Ecto neural progenitor cell (in vitro differentiated cells): ENCODE measurements at regions not wholly inside any gene's neighbourhood (a gene's known extent, or its start where the extent isn't known, plus 50 kb on each side); places are given as distances from the start of the nearest gene placed in this dataset.
"Not testable (repeated sequence)": the region's sequence is repeated elsewhere in the genome, so short reads cannot be mapped to it uniquely, and the experiment has no call there.

ENCODE experiments used
- DNase-seq: peaks from one replicate; pipeline ENCODE4 v3.0.0-alpha.2; 2018; ENCODE audit warnings: low spot score

DNA sequence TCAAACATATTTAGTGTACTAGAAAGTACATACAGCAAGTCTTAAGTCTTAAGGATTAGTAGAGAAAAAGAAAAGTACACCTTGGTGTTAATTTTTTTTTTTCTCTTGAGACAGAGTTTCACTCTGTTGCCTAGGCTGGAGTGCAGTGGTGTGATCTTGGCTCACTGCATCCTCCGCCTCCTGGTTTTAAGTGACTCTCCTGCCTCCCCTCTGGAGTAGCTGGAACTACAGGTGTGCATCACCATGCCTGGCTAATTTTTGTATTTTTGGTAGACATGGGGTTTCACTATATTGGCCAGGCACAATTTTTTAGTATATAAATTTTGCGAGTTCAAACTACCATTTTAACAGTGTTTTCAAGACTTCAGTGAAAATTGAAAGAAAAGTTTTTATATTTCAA, 1941.1 kb upstream of the CDH6 start:
- DNase-seq: no peak

DNA sequence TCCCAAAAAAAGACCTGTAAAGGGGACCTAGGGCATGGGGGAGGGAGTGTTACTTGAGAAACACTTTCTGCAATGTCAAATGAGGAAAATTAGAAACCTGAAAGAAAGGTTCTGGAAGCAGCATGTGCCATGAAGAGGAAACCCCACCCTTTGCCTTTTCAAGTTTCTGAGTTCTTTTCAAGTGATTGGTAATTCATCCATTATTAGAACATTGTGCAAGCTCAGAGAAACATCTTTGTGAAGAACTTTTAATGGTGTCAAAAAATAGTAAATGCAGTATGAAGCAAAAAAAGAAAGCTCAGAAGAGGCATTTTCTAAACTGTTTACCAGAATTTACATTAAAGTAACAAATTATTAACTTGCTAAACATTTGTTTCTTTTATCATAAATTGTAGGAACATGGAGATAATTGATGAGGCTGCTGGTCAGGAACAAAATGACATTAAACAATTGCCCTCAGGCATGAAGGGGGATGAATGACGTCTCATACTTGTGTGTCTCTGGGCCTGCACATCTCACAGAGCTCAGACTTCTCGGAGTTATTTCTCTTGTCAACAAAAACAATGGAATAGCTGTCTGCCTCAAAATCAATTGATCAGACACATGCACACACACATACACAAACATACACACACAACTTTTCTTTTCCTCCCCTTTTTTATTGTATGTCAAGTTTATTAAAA, 1946.0 kb upstream of the CDH6 start:
- DNase-seq: no peak

DNA sequence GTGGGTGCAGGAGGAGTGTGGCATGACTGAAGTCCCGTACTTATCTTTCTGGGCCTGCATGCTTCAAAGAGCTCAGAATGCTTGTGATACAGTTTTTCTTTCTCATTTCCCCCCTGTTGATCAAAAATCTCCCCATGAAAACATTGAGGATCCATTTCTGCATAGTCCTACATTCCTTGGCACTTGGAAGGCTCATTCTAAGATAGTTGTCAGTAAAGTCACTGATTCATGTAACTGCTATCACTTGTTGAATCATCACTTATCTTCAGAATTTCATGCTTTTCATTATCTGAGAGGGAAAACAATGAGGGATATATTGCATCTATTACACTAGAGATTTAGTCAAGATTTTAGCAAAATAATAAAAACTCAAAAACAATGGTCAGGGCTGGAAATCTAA, 1953.1 kb upstream of the CDH6 start:
- DNase-seq: no peak

DNA sequence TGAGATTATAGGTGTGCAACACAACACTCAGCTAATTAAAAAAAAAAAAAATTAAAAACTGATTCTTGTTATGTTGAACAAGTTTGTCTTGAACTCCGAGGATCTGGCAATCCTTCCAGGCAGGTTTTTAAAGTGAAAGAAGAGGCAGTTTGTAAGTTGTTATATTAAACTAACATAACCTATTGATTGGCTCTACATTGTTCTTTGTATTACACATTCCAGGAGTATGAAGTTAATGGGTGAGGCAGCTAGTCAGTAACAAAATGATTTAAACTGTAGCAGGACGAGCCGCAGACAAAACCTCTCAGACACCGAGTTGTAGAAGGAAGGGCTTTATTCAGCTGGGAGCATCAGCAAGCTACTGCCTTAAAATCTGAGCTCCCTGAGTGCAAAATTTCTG, 1953.9 kb upstream of the CDH6 start:
- DNase-seq: no peak

DNA sequence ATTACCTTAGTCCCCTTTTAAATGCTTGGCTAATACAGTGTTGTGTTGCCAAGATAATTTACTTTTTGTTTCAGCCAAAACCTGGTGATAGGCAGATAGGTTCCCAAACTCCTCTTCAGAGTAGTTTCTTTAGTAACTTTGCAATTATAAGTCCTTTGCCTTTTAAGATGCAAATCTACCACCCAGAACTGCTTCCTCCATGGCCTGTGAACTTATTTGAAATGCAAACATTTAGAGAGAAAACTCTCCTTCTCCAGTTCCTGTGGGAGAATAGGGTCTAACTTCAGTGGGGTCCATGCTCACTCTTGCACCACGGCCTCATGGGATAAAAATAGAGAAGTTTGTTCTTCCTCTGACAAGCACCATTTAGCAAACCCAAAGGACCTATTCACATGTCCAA, 1955.4 kb upstream of the CDH6 start:
- DNase-seq: no peak

DNA sequence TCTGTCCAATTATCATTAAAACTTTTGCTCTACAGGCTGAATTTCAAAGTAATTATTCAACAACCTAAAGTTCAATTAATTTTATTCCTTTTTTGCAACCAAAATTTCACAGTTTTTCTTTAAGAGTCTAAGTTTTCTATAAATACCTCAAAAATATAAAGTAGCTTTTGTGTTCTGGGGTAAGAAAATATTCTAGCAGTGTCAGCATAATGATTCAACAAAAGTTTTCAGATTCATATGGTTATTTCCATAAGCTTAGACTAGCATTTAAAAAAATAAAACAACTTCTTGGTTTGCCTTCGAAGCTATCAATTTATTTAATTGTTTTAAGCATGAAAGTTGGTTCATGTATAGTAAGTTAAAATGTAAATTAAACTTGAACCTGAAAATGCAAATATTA, 1962.3 kb upstream of the CDH6 start:
- DNase-seq: no peak

DNA sequence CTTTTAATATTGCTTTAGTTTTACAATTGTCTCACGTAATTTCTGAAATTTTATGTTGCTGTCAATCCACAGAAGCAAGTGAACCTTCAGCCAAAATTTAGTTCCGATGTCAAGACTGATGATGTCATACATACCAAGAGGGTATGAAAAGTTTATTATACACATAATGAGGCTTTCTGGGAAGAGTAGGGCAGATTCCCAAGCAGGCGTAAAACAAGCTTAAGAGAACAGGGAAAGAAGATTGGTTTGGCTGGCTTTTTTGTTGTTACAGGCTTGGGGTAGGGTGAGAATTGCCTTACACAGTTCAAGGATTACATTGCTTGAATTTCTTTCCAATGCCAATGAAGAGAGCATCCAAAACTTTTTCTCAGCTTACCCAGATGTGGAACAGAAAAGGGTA, 1962.9 kb upstream of the CDH6 start:
- DNase-seq: no peak

DNA sequence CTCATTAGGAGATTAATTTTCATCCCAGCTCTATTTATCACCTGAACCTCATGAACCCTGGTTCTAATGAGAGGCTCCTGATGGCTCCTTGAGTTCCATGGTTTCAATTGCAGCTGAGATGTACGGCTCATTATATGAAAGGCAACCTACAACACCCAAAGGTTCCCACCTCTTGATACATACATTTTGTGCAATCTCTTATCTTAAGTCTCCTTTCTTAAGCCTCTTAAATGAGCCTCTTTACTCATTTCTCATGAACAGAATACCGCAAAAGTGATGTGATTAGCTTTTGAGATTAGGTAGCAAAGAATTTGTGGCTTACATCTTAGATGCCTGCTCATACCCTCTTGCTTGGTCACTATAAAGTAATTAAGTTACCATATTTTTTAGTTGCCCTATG, 1964.0 kb upstream of the CDH6 start:
- DNase-seq: no peak

DNA sequence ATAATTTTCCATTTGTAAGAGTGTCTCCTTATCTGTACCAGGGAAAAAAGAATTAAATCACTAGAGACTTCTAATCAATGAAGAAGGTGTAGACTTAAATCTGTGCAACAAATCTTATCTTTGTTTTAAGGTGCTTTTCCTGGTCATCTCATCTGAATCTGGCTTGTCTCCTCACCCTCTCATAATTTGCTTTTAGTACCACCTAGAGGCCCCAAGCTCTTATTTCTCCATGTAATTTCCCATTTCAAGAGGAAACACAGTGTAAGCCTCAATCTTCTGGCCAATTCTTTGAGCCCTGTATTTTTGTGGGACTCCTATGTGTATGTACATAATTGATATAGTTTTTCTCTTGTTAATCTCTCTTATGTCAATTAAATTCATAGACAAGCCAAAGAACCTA, 1975.3 kb upstream of the CDH6 start:
- no peak for DNase-seq

DNA sequence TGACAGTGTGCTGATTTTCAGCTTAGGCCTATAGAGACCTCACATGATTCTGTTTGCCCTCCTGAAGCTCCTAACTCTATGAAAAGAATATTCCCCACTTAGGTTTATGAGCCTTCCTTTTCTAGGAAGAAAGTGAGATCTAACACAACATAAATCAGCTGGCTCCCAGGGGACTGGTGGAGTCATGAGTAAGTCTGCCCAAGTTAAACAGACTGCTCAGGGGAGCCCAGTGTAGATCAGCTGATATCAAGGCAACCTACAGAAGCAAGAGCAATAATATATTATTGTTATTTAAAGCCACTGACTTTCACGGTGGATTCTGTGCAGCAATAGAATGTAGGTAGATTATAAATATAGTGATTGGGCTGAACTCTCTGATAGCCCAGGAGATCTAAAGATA, 1978.6 kb upstream of the CDH6 start:
- no peak for DNase-seq

DNA sequence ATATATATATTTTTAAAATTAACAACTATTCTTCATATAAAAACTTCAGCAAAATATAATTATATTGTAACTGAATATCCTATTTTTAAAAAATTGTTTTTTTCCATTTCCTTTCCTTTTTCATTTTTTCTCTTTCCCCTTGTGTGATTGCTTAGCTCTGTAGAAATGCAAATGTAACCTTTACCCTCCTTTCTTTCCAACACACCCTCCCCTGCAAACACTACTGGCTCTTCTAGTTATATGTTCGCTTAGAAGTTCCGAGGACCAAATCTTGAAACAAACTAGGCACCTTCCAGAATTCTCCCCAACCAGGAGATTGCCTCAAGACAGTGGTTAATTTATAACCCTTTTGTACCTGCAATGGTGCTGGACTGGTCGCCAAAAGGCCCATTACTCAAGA, 1980.0 kb upstream of the CDH6 start:
- DNase-seq: no peak

DNA sequence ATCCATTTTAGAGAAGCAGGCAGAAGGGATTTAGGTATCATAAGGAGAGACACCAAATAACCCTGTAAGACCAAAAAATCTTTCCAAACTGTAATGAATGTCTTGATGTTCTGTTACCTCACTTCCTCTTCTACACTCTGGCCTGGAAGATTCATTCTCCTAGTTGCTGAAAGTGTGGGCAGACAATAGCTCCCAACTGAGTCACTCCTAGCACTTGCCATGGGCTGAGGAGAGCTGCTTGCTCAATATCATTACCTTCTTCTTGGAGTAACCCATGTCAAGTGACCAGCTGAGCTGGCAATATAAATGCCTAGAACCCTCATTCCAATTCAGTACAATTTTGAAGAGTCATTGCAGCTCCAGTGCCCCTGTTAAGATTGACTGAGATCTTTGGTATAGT, 1985.5 kb upstream of the CDH6 start:
- no peak for DNase-seq

DNA sequence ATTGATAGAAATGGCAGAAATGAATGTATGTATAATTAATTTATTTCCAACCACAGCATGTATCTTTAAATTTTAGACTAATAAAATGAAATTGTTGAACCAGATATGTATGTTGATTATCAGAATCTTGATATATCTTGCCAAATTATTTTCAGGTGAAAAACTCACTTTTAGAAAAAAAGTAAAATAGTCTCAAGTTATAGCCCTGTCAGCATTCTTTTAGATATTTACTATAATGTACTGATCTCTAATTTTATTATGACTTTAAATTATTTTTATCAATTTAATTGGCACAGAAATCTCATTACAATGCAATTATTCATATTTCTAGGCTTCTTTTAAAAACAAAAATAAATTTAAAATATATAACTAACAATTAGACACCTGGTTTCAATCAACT, 1990.4 kb upstream of the CDH6 start:
- no peak for DNase-seq

DNA sequence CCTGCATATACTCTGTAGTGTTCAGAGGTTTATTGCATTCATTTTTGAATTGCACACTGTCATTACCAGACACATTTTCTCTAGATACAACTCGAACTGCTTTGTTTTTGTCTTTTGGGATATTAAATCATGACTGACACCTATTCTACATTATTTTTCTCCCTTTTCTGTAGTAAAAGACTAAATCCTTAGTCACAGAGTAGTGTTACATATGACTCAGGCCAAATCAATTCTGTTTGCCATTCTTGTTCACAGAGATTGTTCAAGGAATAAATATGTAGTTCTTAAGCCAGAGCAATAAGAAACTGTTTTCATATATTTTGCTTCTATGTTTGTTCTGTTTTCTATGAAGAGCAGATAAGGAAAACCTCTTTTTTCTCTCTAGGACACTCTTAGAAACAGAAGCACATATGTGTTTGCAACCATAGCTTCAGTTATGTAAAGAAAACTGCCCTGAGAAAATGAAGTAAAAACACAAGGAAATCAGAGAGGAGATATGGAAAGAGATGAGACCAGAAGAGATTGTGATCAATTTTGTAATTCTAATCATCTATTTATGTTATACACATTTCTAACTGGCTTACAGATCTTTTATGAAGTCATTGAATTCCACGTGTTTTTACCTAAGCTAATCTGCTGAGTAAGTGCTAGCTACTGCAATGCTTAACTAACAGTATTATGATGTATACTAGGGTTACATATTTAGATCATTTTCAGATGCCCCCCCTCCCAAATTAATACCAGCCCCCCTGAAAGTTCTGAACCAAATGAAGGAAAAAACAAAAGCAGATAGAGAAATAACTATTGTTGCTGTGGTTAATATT, 1995.6 kb upstream of the CDH6 start:
- DNase-seq: no peak

DNA sequence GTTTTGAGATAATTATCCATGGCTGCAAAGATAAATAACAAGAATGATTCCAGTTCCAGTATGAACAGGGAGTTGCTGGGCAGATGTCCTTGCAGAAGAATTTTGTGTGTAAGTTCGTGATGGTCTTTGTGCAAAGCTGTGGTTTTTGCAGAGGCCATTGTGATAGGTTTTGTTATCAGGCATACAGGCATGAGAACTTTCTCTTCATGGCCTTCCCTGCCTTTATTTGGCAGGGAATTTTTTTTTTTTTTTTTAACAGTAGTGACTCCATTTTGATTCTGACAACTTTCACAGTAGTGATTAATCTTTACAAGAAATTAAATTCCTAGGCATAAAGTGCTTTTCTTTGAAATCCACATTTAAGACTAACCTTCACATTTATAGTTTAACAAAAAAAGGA, 1999.5 kb upstream of the CDH6 start:
- DNase-seq: no peak

DNA sequence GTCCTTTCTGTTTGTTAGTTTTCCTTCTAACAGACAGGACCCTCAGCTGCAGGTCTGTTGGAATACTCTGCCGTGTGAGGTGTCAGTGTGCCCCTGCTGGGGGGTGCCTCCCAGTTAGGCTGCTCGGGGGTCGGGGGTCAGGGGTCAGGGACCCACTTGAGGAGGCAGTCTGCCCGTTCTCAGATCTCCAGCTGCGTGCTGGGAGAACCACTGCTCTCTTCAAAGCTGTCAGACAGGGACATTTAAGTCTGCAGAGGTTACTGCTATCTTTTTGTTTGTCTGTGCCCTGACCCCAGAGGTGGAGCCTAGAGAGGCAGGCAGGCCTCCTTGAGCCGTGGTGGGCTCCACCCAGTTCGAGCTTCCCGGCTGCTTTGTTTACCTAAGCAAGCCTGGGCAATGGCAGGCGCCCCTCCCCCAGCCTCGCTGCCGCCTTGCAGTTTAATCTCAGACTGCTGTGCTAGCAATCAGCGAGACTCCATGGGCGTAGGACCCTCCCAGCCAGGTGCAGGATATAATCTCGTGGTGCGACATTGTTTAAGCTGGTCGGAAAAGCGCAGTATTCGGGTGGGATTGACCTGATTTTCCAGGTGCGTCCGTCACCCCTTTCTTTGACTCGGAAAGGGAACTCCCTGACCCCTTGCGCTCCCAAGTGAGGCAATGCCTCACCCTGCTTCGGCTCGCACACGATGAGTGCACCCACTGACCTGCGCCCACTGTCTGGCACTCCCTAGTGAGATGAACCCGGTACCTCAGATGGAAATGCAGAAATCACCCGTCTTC, 2002.0 kb upstream of the CDH6 start:
- not testable (repeated sequence) for DNase-seq

DNA sequence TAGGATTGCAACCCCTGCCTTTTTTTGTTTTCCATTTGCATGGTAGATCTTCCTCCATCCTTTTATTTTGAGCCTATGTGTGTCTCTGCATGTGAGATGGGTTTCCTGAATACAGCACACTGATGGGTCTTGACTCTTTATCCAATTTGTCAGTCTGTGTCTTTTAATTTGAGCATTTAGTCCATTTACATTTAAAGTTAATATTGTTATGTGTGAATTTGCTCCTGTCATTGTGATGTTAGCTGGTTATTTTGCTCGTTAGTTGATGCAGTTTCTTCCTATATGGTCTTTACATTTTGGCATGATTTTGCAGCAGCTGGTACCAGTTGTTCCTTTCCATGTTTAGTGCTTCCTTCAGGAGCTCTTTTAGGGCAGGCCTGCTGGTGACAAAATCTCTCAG, 2003.1 kb upstream of the CDH6 start:
- not testable (repeated sequence) for DNase-seq

DNA sequence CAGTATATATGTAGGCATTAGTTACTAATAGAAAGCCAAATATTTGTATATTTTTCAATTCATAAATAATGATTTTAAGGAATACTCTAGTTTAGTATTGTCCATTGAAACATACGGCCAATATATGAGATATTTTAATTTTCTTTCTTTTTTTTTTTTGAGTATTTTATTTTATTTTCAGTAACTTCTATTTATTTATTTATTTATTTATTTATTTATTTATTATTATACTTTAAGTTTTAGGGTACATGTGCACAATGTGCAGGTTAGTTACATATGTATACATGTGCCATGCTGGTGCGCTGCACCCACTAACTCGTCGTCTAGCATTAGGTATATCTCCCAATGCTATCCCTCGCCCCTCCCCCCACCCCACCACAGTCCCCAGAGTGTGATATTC, 2007.1 kb upstream of the CDH6 start:
- not testable (repeated sequence) for DNase-seq

DNA sequence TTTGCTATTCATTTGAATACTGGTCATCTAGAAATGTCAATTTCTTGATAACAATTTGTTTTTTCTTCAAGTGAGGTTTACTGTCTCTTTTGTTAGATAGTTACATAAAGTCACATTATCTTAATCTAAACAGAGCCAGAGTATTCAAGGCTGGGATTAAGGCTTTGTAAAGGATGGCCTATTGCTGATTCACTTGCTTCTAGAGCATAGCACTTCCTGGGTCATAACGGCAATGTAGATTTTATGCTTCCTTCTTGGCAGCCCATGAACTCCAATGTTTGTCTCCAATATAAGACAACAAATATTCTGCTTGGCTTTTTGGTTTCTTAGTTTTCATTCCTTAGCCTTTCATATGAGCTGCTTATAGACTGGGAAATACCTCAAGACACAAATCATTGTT, 2007.9 kb upstream of the CDH6 start:
- no peak for DNase-seq

DNA sequence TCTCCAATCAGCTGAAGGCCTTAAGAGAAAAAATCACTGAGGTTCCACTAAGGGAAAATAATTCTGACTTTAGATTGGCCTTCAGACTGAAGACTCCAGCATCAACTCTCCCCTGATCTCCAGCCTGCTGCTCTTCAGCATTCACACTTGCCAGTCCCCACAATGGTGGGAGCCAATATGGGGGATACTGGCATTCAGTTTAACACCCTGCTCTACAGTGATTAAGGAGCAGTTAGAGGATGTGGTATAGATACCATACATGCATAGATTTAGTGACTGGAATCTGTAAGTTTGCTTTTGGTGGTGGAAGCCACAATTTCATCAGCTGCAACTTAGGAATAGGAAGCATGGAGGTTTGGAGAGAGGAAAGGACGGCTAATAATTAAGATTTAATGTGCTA, 2017.7 kb upstream of the CDH6 start:
- no peak for DNase-seq

DNA sequence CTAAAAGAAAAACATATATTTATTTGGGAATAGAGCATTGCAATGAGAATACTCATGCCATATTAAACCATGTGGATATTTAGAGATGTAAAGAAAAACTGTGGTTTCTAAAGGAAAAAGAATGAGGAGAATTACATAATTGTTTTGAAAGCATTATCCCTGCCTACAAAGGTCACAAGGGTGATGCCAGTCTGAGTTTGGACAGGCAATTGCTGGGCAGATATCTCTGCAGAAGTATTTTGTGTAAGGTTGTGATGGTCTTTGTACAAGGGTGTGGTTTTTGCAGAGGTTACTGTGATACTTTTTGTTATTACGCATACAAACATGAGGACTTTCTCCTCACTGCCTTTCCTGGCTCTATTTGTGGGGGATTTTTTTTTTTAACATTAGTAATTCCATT, 2022.9 kb upstream of the CDH6 start:
- DNase-seq: no peak

DNA sequence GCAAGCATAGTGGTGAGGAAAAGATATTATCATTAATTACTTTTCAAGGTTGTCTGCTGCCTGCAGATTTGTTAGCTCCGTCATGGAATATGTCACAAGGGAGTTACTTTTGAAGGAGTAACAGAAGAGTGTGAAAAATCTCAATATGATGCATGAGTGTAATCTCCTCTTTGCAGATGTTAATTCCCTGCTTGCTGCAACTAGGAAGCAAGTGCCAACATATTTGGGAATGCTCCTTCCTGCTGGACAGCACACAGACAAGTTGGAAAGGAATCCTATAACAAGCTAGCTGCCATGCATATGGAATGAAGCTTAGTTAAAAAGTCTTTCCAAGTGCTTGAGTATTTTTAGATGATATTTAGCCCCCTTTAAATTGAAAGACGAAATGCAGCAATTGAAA, 2023.6 kb upstream of the CDH6 start:
- no peak for DNase-seq

DNA sequence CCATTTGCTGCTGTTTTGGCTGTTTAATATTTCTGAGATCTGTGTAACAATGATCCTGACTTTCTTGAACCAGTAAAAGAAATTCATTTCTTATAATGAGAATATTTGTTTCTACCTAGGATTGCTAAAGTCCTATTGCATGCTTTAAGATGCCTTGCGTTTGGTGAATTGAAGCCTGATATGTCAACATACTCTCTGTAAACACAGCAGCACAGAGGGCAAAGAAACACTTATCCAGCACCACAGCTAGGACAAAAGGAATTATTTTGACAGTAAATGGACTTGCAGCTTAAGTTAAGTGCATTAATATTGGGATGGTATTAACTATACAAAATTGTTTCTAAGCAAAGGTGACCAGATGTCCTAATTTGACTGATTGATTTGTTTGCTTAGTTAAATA, 2031.2 kb upstream of the CDH6 start:
- DNase-seq: no peak
